Testis (tissue), 2 donors: ENCODE measurements at regions not wholly inside any gene's neighbourhood (a gene's known extent, or its start where the extent isn't known, plus 50 kb on each side); places are given as distances from the start of the nearest gene placed in this dataset.

Experiments
- DNase-seq: peaks from one replicate; pipeline ENCODE4 v3.0.0-alpha.2; 2019
- H3K27ac ChIP-seq, 2 donors: fragments of 200-600 bp; sonication (generic); one replicate each; pipeline ENCODE4 v1.5.1; 2019
- H3K27me3 ChIP-seq: fragments of 200-600 bp; sonication (generic); one replicate; pipeline ENCODE4 v1.5.1; 2019
- H3K36me3 ChIP-seq: fragments of 200-600 bp; sonication (generic); one replicate; pipeline ENCODE4 v1.5.1; 2017; ENCODE audit warnings: low read depth; ENCODE audit errors: missing control alignments
- H3K4me1 ChIP-seq: fragments of 200-600 bp; sonication (generic); one replicate; pipeline ENCODE4 v1.5.1; 2019
- H3K4me3 ChIP-seq, 2 donors: fragments of 200-600 bp; sonication (generic); one replicate each; pipeline ENCODE4 v1.5.1; 2017 to 2019
- H3K9me3 ChIP-seq: fragments of 200-600 bp; sonication (generic); one replicate; pipeline ENCODE4 v1.5.1; 2017
- POLR2A ChIP-seq: fragments of 450-650 bp; IDR thresholded peaks from one replicate; pipeline ENCODE4 v1.6.1; 2017; ENCODE audit warnings: antibody characterized with exemption, mild to moderate bottlenecking, moderate library complexity
- WGBS, 2 donors: methylation state at CpG; one replicate each; pipeline ENCODE4 v1.1.5; 2018; 5-methylcytosine and 5-hydroxymethylcytosine counted together
- intact Hi-C: fragments of 100-400 bp; cut with DNase I; formaldehyde crosslinking; loops from one replicate; pipeline ENCODE4 v1.15.1; 2023; ENCODE audit warnings: low total_unique reads
- TF ChIP-seq, protein P1 (sequence below), 3 experiments: fragments of 450-650 bp in 2 of 3; fragments of 200-600 bp in 1 of 3; sonication (generic) in 1 of 3; IDR thresholded peaks; one replicate each; pipeline ENCODE4 v1.5.1; 2016 to 2019; ENCODE audit warnings: antibody characterized with exemption in 3 of 3, mild to moderate bottlenecking in 2 of 3, moderate library complexity in 1 of 3

DNA sequence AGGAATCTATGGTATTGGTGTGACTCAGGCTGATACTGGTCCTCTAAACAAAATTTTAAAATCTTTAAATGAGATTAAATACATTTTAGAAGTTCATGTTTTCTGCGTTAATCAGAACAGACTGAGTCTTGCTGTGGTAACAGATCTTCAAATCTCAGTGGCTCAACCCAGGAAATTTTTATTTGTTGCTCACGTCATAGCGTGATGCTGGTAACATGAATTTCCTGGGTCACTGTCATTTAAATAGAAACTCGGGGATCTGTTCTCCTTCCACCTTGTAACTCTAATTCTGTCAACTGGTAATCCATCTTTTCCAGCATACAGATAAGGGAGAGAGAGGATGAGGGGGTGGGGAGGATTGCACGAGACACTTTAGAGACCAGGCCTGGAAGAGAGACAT lies 90.0 kb downstream of the CDC42EP3 start:
- Histone ChIP-seq H3K36me3 (no peaks in the 10 kb centered on the region), H3K4me3 (no peak overlapping the region), H3K4me1 (peaks cover 28% of the 10 kb centered on the region), H3K27ac (no peak overlapping the region), H3K9me3 (no peaks in the 10 kb centered on the region), H3K27me3 (no peaks in the 10 kb centered on the region)
- 79 to 85% methylated on average over 5 of the region's 5 CpGs for WGBS, 2 donors
- intact Hi-C loops, result no loop called here
- TF ChIP-seq, protein P1, sequence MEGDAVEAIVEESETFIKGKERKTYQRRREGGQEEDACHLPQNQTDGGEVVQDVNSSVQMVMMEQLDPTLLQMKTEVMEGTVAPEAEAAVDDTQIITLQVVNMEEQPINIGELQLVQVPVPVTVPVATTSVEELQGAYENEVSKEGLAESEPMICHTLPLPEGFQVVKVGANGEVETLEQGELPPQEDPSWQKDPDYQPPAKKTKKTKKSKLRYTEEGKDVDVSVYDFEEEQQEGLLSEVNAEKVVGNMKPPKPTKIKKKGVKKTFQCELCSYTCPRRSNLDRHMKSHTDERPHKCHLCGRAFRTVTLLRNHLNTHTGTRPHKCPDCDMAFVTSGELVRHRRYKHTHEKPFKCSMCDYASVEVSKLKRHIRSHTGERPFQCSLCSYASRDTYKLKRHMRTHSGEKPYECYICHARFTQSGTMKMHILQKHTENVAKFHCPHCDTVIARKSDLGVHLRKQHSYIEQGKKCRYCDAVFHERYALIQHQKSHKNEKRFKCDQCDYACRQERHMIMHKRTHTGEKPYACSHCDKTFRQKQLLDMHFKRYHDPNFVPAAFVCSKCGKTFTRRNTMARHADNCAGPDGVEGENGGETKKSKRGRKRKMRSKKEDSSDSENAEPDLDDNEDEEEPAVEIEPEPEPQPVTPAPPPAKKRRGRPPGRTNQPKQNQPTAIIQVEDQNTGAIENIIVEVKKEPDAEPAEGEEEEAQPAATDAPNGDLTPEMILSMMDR (IDR thresholded peaks at IDR 0.05), result no peak
- TF ChIP-seq POLR2A, result no peak
- DNase-seq, result no peak

DNA sequence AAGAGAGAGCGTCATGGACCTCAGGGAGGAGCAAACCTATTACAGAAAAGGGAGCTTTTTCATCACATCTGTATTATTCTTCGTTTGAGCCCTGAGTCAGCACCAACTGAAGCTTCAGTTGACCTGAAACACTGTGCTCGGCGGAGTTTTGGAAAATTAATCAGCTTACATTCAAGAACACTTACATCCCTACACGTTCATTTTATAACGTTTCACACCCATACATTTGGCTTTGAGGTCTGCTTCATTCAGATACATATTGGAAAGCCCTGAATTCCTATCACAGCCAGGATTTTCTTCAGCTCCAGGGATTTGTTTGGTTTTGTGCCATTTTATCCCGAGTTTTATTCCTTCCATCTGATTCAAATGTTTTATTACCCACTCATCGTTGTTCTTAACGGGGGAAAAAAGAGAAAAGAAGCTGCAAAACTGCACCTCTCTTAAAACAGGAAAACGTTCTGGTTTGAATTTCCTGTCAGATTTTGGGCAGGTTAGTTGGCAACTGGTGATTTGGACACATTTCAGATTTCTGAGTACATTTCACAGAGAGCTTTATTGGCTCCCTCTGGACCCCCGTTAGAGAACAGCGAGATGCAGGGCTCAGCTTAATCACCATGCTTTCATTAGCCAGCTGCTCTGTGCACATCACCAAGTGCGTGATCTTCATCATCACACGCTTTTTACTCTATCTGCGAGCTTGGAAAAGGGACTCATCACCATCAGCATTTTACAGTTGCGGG lies 88.8 kb downstream of the CDC42EP3 start:
- Histone ChIP-seq H3K9me3 (no peaks in the 10 kb centered on the region), H3K36me3 (no peaks in the 10 kb centered on the region), H3K4me1 (peaks cover 30% of the 10 kb centered on the region), H3K27me3 (no peaks in the 10 kb centered on the region), H3K27ac (peak overlapping the region; percentile 5 to 77), H3K4me3 (no peak overlapping the region)
- TF ChIP-seq, protein P1 (IDR thresholded peaks at IDR 0.05), result no peak
- no peak for TF ChIP-seq POLR2A
- DNase-seq, result peak; percentile 27
- intact Hi-C loops, result no loop called here
- WGBS, 2 donors, result 46 to 48% methylated on average over 16 of the region's 16 CpGs

- Histone ChIP-seq H3K27ac (peak overlapping the region; percentile 5 to 77), H3K9me3 (no peaks in the 10 kb centered on the region), H3K27me3 (no peaks in the 10 kb centered on the region), H3K4me1 (peaks cover 30% of the 10 kb centered on the region), H3K36me3 (no peaks in the 10 kb centered on the region), H3K4me3 (no peak overlapping the region)
- TF ChIP-seq POLR2A, result no peak
- TF ChIP-seq, protein P1 (IDR thresholded peaks at IDR 0.05), result no peak
- WGBS, 2 donors, result 54 to 58% methylated on average over 3 of the region's 3 CpGs
- no peak for DNase-seq
- intact Hi-C loops, result no loop called here
These were observed 88.0 kb downstream of the CDC42EP3 start for GRCh38 chr2:37583402-37583801.

DNA sequence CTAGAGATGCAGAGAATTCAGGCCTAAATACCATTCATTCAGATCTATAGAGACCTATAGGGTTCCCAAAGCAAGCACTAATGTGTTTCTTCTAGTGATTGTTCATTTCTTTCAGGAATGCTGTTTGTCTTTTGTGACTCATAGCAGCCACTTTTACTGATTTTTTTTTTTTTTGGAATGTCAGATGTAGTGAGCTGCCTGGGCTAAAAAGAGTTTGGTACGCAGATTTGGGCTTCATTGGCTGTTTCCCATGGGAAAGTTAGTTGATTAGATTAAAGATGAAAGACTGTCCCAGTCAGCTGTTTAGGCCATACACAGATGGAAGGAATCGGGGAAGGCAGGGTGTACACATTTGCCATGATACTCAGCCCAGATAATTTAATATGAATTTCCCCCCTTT lies 87.6 kb downstream of the CDC42EP3 start:
- Histone ChIP-seq H3K36me3 (no peaks in the 10 kb centered on the region), H3K9me3 (no peaks in the 10 kb centered on the region), H3K4me3 (no peak overlapping the region), H3K27ac (peak overlapping the region in 1 of 2 donors; percentile 77), H3K4me1 (peaks cover 30% of the 10 kb centered on the region), H3K27me3 (no peaks in the 10 kb centered on the region)
- intact Hi-C loops, result no loop called here
- no peak for DNase-seq
- TF ChIP-seq, protein P1 (IDR thresholded peaks at IDR 0.05), result no peak
- no peak for TF ChIP-seq POLR2A
- 53 to 84% methylated on average over 2 of the region's 2 CpGs for WGBS, 2 donors
